ENCODE measurements at regions not wholly inside any gene's neighbourhood (a gene's known extent, or its start where the extent isn't known, plus 50 kb on each side); places are given as distances from the start of the nearest gene placed in this dataset.

GRCh38 chr3:137349557-137350348, 392.0 kb downstream of the IL20RB start:
- H3K27ac ChIP-seq (ENCODE audit: low read depth, low read length), result no peak overlapping the region
- no peaks in the 10 kb centered on the region for H3F3A ChIP-seq (ENCODE audit: control insufficient read depth, insufficient read depth)
- no peaks in the 10 kb centered on the region for H3K4me1 ChIP-seq (ENCODE audit: control insufficient read depth, low read length)
- no peaks in the 10 kb centered on the region for H3K9me2 ChIP-seq (replicated peaks; ENCODE audit: control insufficient read depth, low read length)
- H3K9me3 ChIP-seq (ENCODE audit: control insufficient read depth, insufficient read depth, low read length), result no peaks in the 10 kb centered on the region
- no peak overlapping the region for H3K4me3 ChIP-seq (ENCODE audit: low read length)
- no peaks in the 10 kb centered on the region for H3K79me2 ChIP-seq (ENCODE audit: control insufficient read depth, low read length)
- H3K36me3 ChIP-seq (ENCODE audit: control insufficient read depth, low read length), result no peaks in the 10 kb centered on the region
- no peak overlapping the region for H3K4me2 ChIP-seq (ENCODE audit: low read length)
- TF ChIP-seq CTCF (IDR thresholded peaks at IDR 0.05; ENCODE audit: low read depth, low read length, poor library complexity, severe bottlenecking) (no peak), EZH2phosphoT487 (IDR thresholded peaks at IDR 0.05; ENCODE audit: borderline replicate concordance, low read length) (no peak)
- no peaks in the 10 kb centered on the region for H3K27me3 ChIP-seq (ENCODE audit: control insufficient read depth, low read length)
- H4K20me1 ChIP-seq (ENCODE audit: control insufficient read depth, insufficient read depth, low read depth, low read length), result no peaks in the 10 kb centered on the region

- Histone ChIP-seq H3K9me3 (ENCODE audit: control insufficient read depth, insufficient read depth, low read length) (no peaks in the 10 kb centered on the region), H3K4me1 (ENCODE audit: control insufficient read depth, low read length) (no peaks in the 10 kb centered on the region), H3K27me3 (ENCODE audit: control insufficient read depth, low read length) (no peaks in the 10 kb centered on the region), H3K27ac (ENCODE audit: low read depth, low read length) (no peak overlapping the region), H3K79me2 (ENCODE audit: control insufficient read depth, low read length) (no peaks in the 10 kb centered on the region), H3K9me2 (replicated peaks; ENCODE audit: control insufficient read depth, low read length) (no peaks in the 10 kb centered on the region), H3K4me2 (ENCODE audit: low read length) (no peak overlapping the region), H3K36me3 (ENCODE audit: control insufficient read depth, low read length) (no peaks in the 10 kb centered on the region), H3K4me3 (ENCODE audit: low read length) (no peak overlapping the region), H3F3A (ENCODE audit: control insufficient read depth, insufficient read depth) (no peaks in the 10 kb centered on the region), H4K20me1 (ENCODE audit: control insufficient read depth, insufficient read depth, low read depth, low read length) (no peaks in the 10 kb centered on the region)
- no peak for TF ChIP-seq EZH2phosphoT487 (IDR thresholded peaks at IDR 0.05; ENCODE audit: borderline replicate concordance, low read length)
- TF ChIP-seq CTCF (IDR thresholded peaks at IDR 0.05; ENCODE audit: low read depth, low read length, poor library complexity, severe bottlenecking), result no peak
Observed at GRCh38 chr3:137360531-137361201, 402.9 kb downstream of the IL20RB start.

- H3K4me1 ChIP-seq (ENCODE audit: control insufficient read depth, low read length), result no peaks in the 10 kb centered on the region
- no peaks in the 10 kb centered on the region for H3K9me2 ChIP-seq (replicated peaks; ENCODE audit: control insufficient read depth, low read length)
- H3F3A ChIP-seq (ENCODE audit: control insufficient read depth, insufficient read depth), result no peaks in the 10 kb centered on the region
- no peaks in the 10 kb centered on the region for H4K20me1 ChIP-seq (ENCODE audit: control insufficient read depth, insufficient read depth, low read depth, low read length)
- H3K27ac ChIP-seq (ENCODE audit: low read depth, low read length), result no peak overlapping the region
- no peaks in the 10 kb centered on the region for H3K27me3 ChIP-seq (ENCODE audit: control insufficient read depth, low read length)
- no peaks in the 10 kb centered on the region for H3K36me3 ChIP-seq (ENCODE audit: control insufficient read depth, low read length)
- TF ChIP-seq CTCF (IDR thresholded peaks at IDR 0.05; ENCODE audit: low read depth, low read length, poor library complexity, severe bottlenecking) (no peak), EZH2phosphoT487 (IDR thresholded peaks at IDR 0.05; ENCODE audit: borderline replicate concordance, low read length) (no peak)
- H3K4me3 ChIP-seq (ENCODE audit: low read length), result no peak overlapping the region
- H3K4me2 ChIP-seq (ENCODE audit: low read length), result no peak overlapping the region
- H3K9me3 ChIP-seq (ENCODE audit: control insufficient read depth, insufficient read depth, low read length), result no peaks in the 10 kb centered on the region
- H3K79me2 ChIP-seq (ENCODE audit: control insufficient read depth, low read length), result no peaks in the 10 kb centered on the region
Observed at GRCh38 chr3:137382005-137382594, 382.0 kb upstream of the SOX14 start.

All from DOHH2 (cell line).